Parathyroid adenoma (tissue), 2 donors: ENCODE measurements at regions not wholly inside any gene's neighbourhood (a gene's known extent, or its start where the extent isn't known, plus 50 kb on each side); places are given as distances from the start of the nearest gene placed in this dataset.

Experiments used
- H2AFZ ChIP-seq: fragments of 300-600 bp; sonication (generic); one replicate; pipeline ENCODE4 v1.7.0; 2017; ENCODE audit warnings: antibody characterized with exemption, mild to moderate bottlenecking
- H3K27ac ChIP-seq: fragments of 300-600 bp; sonication (generic); one replicate; pipeline ENCODE4 v1.7.0; 2017
- H3K27me3 ChIP-seq: fragments of 300-600 bp; sonication (generic); one replicate; pipeline ENCODE4 v1.7.0; 2017; ENCODE audit warnings: low read length; ENCODE audit not compliant: control insufficient read depth, insufficient read depth
- H3K36me3 ChIP-seq: fragments of 300-600 bp; sonication (generic); one replicate; pipeline ENCODE4 v1.7.0; 2017; ENCODE audit warnings: low read length; ENCODE audit not compliant: control insufficient read depth, insufficient read depth
- H3K4me1 ChIP-seq: fragments of 300-600 bp; sonication (generic); one replicate; pipeline ENCODE4 v1.7.0; 2017; ENCODE audit warnings: control low read depth
- H3K4me2 ChIP-seq: fragments of 300-600 bp; sonication (generic); one replicate; pipeline ENCODE4 v1.7.0; 2017; ENCODE audit warnings: low read length
- H3K4me3 ChIP-seq: fragments of 300-600 bp; sonication (generic); one replicate; pipeline ENCODE4 v1.7.0; 2017; ENCODE audit warnings: low read depth, low read length
- H3K79me2 ChIP-seq: fragments of 300-600 bp; sonication (generic); one replicate; pipeline ENCODE4 v1.7.0; 2017; ENCODE audit warnings: control low read depth
- H3K9ac ChIP-seq: fragments of 300-600 bp; sonication (generic); one replicate; pipeline ENCODE4 v1.7.0; 2017; ENCODE audit warnings: mild to moderate bottlenecking
- H3K9me3 ChIP-seq: fragments of 300-600 bp; sonication (generic); one replicate; pipeline ENCODE4 v1.7.0; 2017; ENCODE audit warnings: low read length; ENCODE audit not compliant: control insufficient read depth
- CTCF ChIP-seq: fragments of 300-600 bp; sonication (generic); IDR thresholded peaks from one replicate; pipeline ENCODE4 v1.7.0; 2017; ENCODE audit warnings: antibody characterized with exemption, mild to moderate bottlenecking
- donor health status: primary hyperparathyroidism.

- Histone ChIP-seq H3K9me3 (no peaks in the 10 kb centered on the region), H3K4me3 (no peak overlapping the region), H3K27ac (no peak overlapping the region), H3K27me3 (no peaks in the 10 kb centered on the region), H3K79me2 (no peaks in the 10 kb centered on the region), H3K4me2 (no peak overlapping the region), H3K9ac (no peak overlapping the region), H3K4me1 (no peaks in the 10 kb centered on the region), H2AFZ (no peak overlapping the region), H3K36me3 (no peaks in the 10 kb centered on the region)
- no peak for TF ChIP-seq CTCF
Measured at GRCh38 chr2:221304916-221305315, 267.2 kb downstream of the EPHA4 start.

GRCh38 chr2:221308507-221309066, 263.5 kb downstream of the EPHA4 start:
- H3K27me3 ChIP-seq, result no peaks in the 10 kb centered on the region
- H3K27ac ChIP-seq, result no peak overlapping the region
- no peak overlapping the region for H3K4me3 ChIP-seq
- no peak overlapping the region for H3K4me2 ChIP-seq
- H3K4me1 ChIP-seq, result no peaks in the 10 kb centered on the region
- no peaks in the 10 kb centered on the region for H3K36me3 ChIP-seq
- no peaks in the 10 kb centered on the region for H3K9me3 ChIP-seq
- H3K79me2 ChIP-seq, result no peaks in the 10 kb centered on the region
- no peak overlapping the region for H2AFZ ChIP-seq
- no peak for TF ChIP-seq CTCF
- no peak overlapping the region for H3K9ac ChIP-seq

GRCh38 chr2:221309892-221310583, 262.1 kb downstream of the EPHA4 start:
- no peak for TF ChIP-seq CTCF
- no peaks in the 10 kb centered on the region for H3K9me3 ChIP-seq

GRCh38 chr2:221310730-221311129, 261.4 kb downstream of the EPHA4 start:
- H3K4me1 ChIP-seq, result no peaks in the 10 kb centered on the region
- H3K4me3 ChIP-seq, result no peak overlapping the region
- no peaks in the 10 kb centered on the region for H3K27me3 ChIP-seq
- no peak overlapping the region for H3K27ac ChIP-seq
- no peak overlapping the region for H3K4me2 ChIP-seq
- H2AFZ ChIP-seq, result no peak overlapping the region
- no peak for TF ChIP-seq CTCF
- no peaks in the 10 kb centered on the region for H3K9me3 ChIP-seq
- H3K36me3 ChIP-seq, result no peaks in the 10 kb centered on the region
- no peaks in the 10 kb centered on the region for H3K79me2 ChIP-seq
- no peak overlapping the region for H3K9ac ChIP-seq

More at GRCh38 chr2:221309892-221310583, 262.1 kb downstream of the EPHA4 start:
- Histone ChIP-seq H3K4me3 (no peak overlapping the region), H3K9ac (no peak overlapping the region), H2AFZ (no peak overlapping the region), H3K79me2 (no peaks in the 10 kb centered on the region), H3K4me2 (no peak overlapping the region), H3K27ac (no peak overlapping the region), H3K4me1 (no peaks in the 10 kb centered on the region), H3K36me3 (no peaks in the 10 kb centered on the region), H3K27me3 (no peaks in the 10 kb centered on the region)

GRCh38 chr2:221312634-221313033, 259.5 kb downstream of the EPHA4 start:
- H3K79me2 ChIP-seq, result no peaks in the 10 kb centered on the region
- no peaks in the 10 kb centered on the region for H3K36me3 ChIP-seq
- no peaks in the 10 kb centered on the region for H3K27me3 ChIP-seq
- H3K27ac ChIP-seq, result no peak overlapping the region
- H3K9me3 ChIP-seq, result no peaks in the 10 kb centered on the region
- H2AFZ ChIP-seq, result no peak overlapping the region
- H3K4me1 ChIP-seq, result no peaks in the 10 kb centered on the region
- no peak overlapping the region for H3K4me2 ChIP-seq
- no peak for TF ChIP-seq CTCF
- H3K9ac ChIP-seq, result no peak overlapping the region
- H3K4me3 ChIP-seq, result no peak overlapping the region
